ENCODE measurements at regions not wholly inside any gene's neighbourhood (a gene's known extent, or its start where the extent isn't known, plus 50 kb on each side); places are given as distances from the start of the nearest gene placed in this dataset.

DNA sequence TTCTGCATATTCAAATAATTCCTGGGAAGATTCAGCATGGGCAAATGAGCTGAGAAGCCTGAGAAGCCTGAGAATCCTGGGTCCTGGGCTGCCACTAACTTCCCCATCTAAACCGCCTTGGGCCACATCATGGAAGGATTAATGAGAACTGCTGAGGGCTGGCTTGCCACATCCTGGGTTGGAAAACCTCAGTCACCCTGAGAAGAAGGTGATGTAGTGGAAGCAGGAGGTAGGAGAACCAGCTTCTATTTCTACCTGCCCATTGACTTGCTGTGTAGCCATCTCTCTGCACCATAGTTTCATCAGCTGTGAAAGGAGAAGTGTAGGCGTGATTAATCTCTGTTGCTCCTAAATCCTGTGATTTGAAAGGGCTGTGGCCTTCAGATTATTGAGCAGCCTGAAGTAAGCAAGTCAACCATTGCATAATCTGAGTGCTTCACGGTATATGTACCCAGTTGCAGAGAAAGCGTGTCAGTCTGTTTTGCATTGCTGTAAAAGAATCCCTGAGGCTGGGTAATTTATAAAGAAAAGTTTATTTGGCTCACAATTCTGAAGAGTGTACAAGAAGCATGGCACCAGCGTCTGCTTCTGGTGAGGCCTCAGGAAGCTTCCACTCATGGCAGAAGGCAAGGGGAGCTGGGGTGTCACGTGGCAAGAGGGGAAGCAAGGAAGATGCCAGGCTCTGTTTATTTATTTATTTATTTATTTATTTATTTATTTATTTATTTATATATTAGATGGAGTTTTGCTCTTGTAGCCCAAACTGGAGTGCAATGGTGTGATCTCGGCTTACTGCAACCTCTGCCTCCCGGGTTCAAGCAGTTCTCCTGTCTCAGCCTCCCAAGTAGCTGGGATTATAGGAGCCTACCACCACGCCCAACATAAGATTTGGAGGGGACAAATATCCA is 140.9 kb upstream of the ATP6AP2 start:
- no peak for DNase-seq (ENCODE audit: low read depth)
- no peak overlapping the region for H3K4me3 ChIP-seq (ENCODE audit: control insufficient read depth, low read depth, low read length)
- TF ChIP-seq, protein P1, sequence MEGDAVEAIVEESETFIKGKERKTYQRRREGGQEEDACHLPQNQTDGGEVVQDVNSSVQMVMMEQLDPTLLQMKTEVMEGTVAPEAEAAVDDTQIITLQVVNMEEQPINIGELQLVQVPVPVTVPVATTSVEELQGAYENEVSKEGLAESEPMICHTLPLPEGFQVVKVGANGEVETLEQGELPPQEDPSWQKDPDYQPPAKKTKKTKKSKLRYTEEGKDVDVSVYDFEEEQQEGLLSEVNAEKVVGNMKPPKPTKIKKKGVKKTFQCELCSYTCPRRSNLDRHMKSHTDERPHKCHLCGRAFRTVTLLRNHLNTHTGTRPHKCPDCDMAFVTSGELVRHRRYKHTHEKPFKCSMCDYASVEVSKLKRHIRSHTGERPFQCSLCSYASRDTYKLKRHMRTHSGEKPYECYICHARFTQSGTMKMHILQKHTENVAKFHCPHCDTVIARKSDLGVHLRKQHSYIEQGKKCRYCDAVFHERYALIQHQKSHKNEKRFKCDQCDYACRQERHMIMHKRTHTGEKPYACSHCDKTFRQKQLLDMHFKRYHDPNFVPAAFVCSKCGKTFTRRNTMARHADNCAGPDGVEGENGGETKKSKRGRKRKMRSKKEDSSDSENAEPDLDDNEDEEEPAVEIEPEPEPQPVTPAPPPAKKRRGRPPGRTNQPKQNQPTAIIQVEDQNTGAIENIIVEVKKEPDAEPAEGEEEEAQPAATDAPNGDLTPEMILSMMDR (conservative IDR thresholded peaks at IDR 0.05; ENCODE audit: control insufficient read depth, insufficient read depth, low read depth, low read length): no peak

DNA sequence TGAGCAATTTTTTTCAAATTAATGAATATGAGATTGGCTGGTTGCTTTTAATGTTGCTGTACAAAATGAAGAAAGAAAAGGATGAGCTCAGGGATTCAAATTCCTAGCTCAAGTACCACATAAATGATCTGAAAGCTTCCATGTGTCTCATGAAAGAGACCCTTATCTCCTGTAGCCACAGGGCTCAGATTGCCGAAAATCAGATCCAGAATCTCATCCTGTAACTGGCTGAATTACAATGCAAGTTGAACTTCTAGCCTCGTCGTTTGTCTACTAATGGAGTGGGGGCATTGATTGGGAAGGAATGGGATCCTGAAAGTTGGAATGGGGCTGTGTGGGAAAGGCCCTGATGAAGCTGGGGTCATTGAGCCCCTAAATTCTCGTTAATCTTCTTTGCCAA is 143.4 kb upstream of the ATP6AP2 start:
- H3K4me3 ChIP-seq (ENCODE audit: control insufficient read depth, low read depth, low read length): no peak overlapping the region
- no peak for DNase-seq (ENCODE audit: low read depth)
- TF ChIP-seq, protein P1 (conservative IDR thresholded peaks at IDR 0.05; ENCODE audit: control insufficient read depth, insufficient read depth, low read depth, low read length): no peak

DNA sequence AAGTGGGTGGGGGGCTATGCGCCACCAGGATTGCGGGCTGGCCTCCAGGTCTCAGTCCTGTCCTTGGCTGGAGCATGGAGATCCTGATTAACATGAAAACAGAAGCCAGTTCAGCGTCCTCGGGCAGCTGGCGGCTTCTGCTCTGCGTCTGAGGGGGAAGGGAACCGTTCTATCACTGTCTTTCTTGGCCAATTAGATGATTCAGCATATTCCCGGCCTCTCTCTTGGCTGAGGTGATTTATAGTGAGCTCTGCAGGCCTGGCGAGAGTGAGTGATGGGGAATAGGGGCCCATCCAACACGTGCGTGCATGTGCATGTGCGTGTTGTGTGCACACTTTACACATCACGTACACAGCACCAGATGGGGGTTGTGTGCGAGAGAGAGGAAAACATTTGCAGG is 145.8 kb upstream of the ATP6AP2 start:
- H3K4me3 ChIP-seq (ENCODE audit: control insufficient read depth, low read depth, low read length): no peak overlapping the region
- peak; percentile 24 for DNase-seq (ENCODE audit: low read depth)

DNA sequence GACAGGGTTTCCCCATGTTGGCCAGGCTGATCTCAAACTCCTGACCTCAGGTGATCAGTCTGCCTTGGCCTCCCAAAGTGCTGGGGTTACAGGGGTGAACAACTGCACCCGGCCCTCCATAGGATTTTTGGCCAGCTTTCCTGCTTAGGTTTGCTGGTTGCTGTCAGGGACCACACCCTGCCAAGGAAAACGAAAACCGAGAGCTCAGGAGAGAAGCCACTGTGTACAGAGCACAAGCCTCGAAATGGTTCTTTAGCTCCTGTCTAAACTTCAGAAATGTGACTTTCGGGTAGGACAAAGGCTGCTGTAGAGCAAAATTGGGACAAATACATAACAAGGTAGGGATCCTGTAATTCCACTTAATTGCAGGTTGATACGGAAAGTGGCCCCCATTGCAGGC is 146.3 kb upstream of the ATP6AP2 start:
- no peak for DNase-seq (ENCODE audit: low read depth)
- TF ChIP-seq, protein P1 (conservative IDR thresholded peaks at IDR 0.05; ENCODE audit: control insufficient read depth, insufficient read depth, low read depth, low read length): no peak
- no peak overlapping the region for H3K4me3 ChIP-seq (ENCODE audit: control insufficient read depth, low read depth, low read length)

More for the DNA sequence above, 145.8 kb upstream of the ATP6AP2 start:
- TF ChIP-seq, protein P1 (conservative IDR thresholded peaks at IDR 0.05; ENCODE audit: control insufficient read depth, insufficient read depth, low read depth, low read length): no peak

DNA sequence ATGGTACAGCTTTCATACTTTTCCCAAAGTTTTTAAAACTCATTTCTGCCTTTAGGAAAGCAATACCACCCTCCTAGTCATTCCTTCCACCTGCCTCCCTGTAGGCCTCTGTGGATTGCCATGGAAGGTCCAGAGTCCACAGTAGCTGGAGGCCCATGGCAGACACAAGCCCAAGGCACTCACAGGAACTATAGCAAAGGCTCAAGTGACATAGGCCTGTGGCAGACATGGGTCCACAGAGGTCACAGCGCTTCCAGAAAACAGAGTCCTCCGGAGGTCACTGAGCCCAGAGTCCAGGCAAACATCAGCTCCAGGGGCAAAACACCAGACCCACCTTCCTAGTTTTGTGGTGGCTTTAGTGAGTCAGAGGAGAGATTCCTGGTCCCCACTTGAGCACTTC is 147.6 kb upstream of the ATP6AP2 start:
- TF ChIP-seq, protein P1 (conservative IDR thresholded peaks at IDR 0.05; ENCODE audit: control insufficient read depth, insufficient read depth, low read depth, low read length): no peak
- no peak overlapping the region for H3K4me3 ChIP-seq (ENCODE audit: control insufficient read depth, low read depth, low read length)
- no peak for DNase-seq (ENCODE audit: low read depth)

DNA sequence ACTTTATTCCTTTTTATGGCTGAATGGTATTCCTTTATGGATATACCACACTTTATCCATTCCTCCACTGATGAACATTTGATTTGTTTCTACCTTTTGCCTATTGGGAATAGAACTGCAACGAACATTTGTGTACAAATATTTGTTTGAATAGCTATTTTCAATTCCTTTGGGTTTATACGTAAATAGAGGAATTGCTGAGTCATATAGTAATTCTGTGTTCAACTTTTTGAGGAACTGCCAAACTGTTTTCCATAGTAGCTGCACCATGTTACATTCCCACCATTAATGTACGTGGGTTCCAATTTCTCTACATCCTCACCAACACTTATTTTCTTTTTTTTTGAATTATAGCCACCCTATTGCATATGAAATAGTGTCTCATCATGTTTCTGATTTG is 156.5 kb upstream of the ATP6AP2 start:
- TF ChIP-seq, protein P1 (conservative IDR thresholded peaks at IDR 0.05; ENCODE audit: control insufficient read depth, insufficient read depth, low read depth, low read length): no peak
- H3K4me3 ChIP-seq (ENCODE audit: control insufficient read depth, low read depth, low read length): no peak overlapping the region
- DNase-seq (ENCODE audit: low read depth): no peak

Data from fibroblast of mammary gland (primary cell).